VCaP (cell line): ENCODE measurements at regions not wholly inside any gene's neighbourhood (a gene's known extent, or its start where the extent isn't known, plus 50 kb on each side); places are given as distances from the start of the nearest gene placed in this dataset.

Experiments
- H3K27ac ChIP-seq: fragments of 450-650 bp; 2 replicates; pipeline ENCODE4 v1.5.1; 2017
- CTCF ChIP-seq: fragments of 450-650 bp; conservative IDR thresholded peaks from 2 replicates; pipeline ENCODE4 v1.5.1; 2017; ENCODE audit warnings: mild to moderate bottlenecking, moderate library complexity

DNA sequence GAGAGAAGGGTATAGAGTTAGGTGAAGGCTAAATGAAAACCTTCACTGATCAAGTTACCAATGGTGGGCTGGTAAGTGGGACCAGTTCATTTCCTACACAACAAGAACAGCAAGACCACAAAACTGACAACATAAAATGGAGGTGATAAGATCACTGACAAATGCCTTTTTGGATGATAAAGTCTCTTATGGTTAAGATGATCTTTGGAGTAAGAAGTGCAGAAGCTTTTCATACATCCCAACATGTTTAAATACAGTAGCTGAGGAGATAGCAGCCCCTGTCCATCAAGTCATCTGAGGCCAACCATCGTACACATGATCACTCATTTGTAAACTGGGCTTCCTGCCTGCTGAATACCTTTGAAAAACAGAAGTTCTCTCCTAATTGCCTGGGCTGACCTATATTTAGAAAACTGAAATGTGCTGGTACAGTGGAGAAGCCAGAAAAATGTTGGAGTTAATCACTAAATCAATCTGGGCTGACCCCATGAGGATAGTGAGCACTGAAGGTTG, 259.0 kb upstream of the ZFHX3 start:
- TF ChIP-seq CTCF, result no peak
- H3K27ac ChIP-seq, result no peak overlapping the region

- no peak overlapping the region for H3K27ac ChIP-seq
These were observed 256.3 kb upstream of the ZFHX3 start for GRCh38 chr16:73304008-73304774.

GRCh38 chr16:73302942-73303341, 255.0 kb upstream of the ZFHX3 start:
- no peak overlapping the region for H3K27ac ChIP-seq
- no peak for TF ChIP-seq CTCF

More at GRCh38 chr16:73304008-73304774, 256.3 kb upstream of the ZFHX3 start:
- no peak for TF ChIP-seq CTCF

DNA sequence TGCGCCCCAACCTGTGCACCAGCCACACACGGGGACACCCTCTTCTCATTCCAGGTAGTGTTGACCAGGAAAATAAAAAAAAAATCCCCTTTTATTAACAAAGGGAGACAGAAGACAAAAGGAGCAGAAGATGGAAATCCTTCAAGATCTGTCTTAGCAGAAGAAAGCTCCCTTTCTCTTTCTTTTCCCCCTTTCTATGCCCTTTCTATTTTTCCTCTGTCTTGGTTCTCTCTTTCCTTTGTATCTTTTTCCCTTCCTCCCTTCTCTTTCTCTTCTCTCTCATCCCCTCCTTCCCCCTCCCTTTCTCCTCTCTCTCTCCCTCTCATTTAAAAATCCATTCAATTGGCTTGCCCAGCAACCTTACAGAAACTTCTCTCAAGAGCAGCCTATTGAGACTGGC, 254.1 kb upstream of the ZFHX3 start:
- no peak for TF ChIP-seq CTCF
- no peak overlapping the region for H3K27ac ChIP-seq

DNA sequence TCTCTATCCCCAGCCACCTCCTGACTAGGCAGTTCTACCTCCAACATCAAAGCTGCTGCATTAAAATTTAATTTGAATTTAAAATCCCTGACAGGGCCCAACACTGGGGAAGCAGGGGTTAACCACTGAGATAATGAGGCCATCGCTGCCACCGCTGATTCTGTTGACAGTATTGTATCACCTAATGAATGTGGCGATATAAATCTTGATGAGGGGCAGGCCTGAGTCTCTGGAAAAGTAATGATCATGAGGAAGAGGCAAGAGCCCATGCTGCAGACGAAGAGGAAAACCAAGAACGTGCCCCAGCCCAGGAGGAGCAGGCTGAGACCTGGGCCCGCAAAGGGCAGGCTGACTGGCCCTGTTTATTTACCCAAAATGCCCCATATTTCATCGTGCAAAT, 251.4 kb upstream of the ZFHX3 start:
- no peak overlapping the region for H3K27ac ChIP-seq
- no peak for TF ChIP-seq CTCF

DNA sequence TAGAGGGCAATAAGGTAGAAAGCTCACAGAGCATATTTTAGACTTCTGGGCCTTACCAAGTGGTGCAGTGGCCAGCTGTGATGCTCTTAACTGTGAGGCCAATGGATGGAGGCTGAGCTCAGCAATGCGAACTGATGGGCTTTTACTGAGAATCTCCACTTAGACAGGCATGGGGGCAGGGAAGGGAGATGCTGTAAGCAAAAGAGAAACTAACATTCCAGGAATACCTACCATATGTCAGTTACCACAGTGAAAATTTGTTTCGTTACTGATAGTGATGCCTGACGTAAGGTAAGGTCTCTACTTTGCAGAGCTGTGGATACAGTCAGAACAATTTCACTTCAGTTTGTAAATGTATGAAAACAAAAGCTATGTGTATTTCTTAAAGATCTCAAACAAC, 250.6 kb upstream of the ZFHX3 start:
- no peak overlapping the region for H3K27ac ChIP-seq

GRCh38 chr16:73290258-73290657, 242.3 kb upstream of the ZFHX3 start:
- no peak for TF ChIP-seq CTCF
- H3K27ac ChIP-seq, result no peak overlapping the region

More for the DNA sequence above, 250.6 kb upstream of the ZFHX3 start:
- no peak for TF ChIP-seq CTCF
